H1 (cell line): ENCODE measurements at regions not wholly inside any gene's neighbourhood (a gene's known extent, or its start where the extent isn't known, plus 50 kb on each side); places are given as distances from the start of the nearest gene placed in this dataset.

ENCODE experiments used
- CTCF ChIA-PET: fragments of 300-600 bp; sonication (Branson Sonifier 250); formaldehyde crosslinking; loops from one replicate; lab custom pipeline; 2021; ENCODE audit not compliant: partially characterized antibody; lab: Charles Lee
- POLR2A ChIA-PET: fragments of 300-600 bp; sonication (Branson Sonifier 250); formaldehyde crosslinking; loops from one replicate; lab custom pipeline; 2021; ENCODE audit warnings: inconsistent platforms; ENCODE audit not compliant: partially characterized antibody; lab: Charles Lee
- DNase-seq, 2 experiments: peaks; one replicate each; pipeline versions ENCODE4 v3.0.0 to v3.0.0-alpha.2; 2010 to 2022; ENCODE audit warnings: low spot score in 2 of 2, low read depth in 1 of 2, mixed read lengths in 1 of 2
- FAIRE-seq: peaks from 2 replicates; lab custom pipeline; 2011; peaks lifted over from hg19 to GRCh38; lab: Jason Lieb, UNC
- H2AFZ ChIP-seq: 2 replicates; pipeline ENCODE4 v1.8.1; 2012; ENCODE audit warnings: low read length, inconsistent platforms
- H2AK5ac ChIP-seq: 2 replicates; pipeline ENCODE4 v1.6.1; 2013; ENCODE audit warnings: low read depth, low read length
- H2BK120ac ChIP-seq: replicated peaks from 2 replicates; pipeline ENCODE3; 2013; ENCODE audit warnings: low read depth, low read length, inconsistent platforms
- H2BK12ac ChIP-seq: 2 replicates; pipeline ENCODE4 v1.6.1; 2013; ENCODE audit warnings: low read depth, low read length
- H2BK15ac ChIP-seq: 2 replicates; pipeline ENCODE4 v1.6.1; 2013; ENCODE audit warnings: low read length
- H2BK20ac ChIP-seq: 2 replicates; pipeline ENCODE4 v1.6.1; 2013; ENCODE audit warnings: low read length
- H2BK5ac ChIP-seq: 2 replicates; pipeline ENCODE4 v1.6.1; 2013; ENCODE audit warnings: low read depth, low read length
- H3K14ac ChIP-seq: 2 replicates; pipeline ENCODE4 v1.6.1; 2013; ENCODE audit warnings: inconsistent platforms; ENCODE audit not compliant: insufficient read length
- H3K18ac ChIP-seq: 2 replicates; pipeline ENCODE4 v1.6.1; 2013; ENCODE audit warnings: low read length; ENCODE audit errors: extremely low read depth
- H3K23ac ChIP-seq: 2 replicates; pipeline ENCODE4 v1.6.1; 2013; ENCODE audit warnings: inconsistent platforms; ENCODE audit not compliant: insufficient read length
- H3K23me2 ChIP-seq: 2 replicates; pipeline ENCODE4 v1.6.1; 2013; ENCODE audit warnings: low read depth, low read length
- H3K27ac ChIP-seq: 2 replicates; pipeline ENCODE4 v1.6.1; 2011; ENCODE audit warnings: low read depth, low read length, inconsistent platforms
- H3K27me3 ChIP-seq, 4 experiments: replicated peaks in 1 of 4; 1 replicate in 1 of 4; 2 replicates in 3 of 4; pipeline versions ENCODE4 v1.6.1 to v1.8.1; 2011 to 2013; ENCODE audit warnings: low read length in 3 of 4, mild to moderate bottlenecking in 3 of 4, inconsistent platforms in 2 of 4, mixed read lengths in 2 of 4, moderate library complexity in 1 of 4; ENCODE audit not compliant: control insufficient read depth in 3 of 4, insufficient read depth in 3 of 4; ENCODE audit errors: extremely low read depth in 1 of 4
- H3K36me3 ChIP-seq, 4 experiments: 2 replicates each; pipeline versions ENCODE4 v1.6.1 to v1.8.1; 2011 to 2013; ENCODE audit warnings: mild to moderate bottlenecking in 4 of 4, low read length in 3 of 4, moderate library complexity in 2 of 4, control low read depth in 1 of 4, inconsistent platforms in 1 of 4; ENCODE audit not compliant: insufficient read depth in 4 of 4, control insufficient read depth in 2 of 4
- H3K4ac ChIP-seq: replicated peaks from 2 replicates; pipeline ENCODE3; 2013; ENCODE audit warnings: low read length, low read depth, mixed read lengths, inconsistent platforms; ENCODE audit not compliant: insufficient read length
- H3K4me1 ChIP-seq, 4 experiments: replicated peaks in 1 of 4; 1 replicate in 1 of 4; 2 replicates in 3 of 4; pipeline versions ENCODE4 v1.6.1 to v1.8.1; 2011 to 2013; ENCODE audit warnings: low read length in 3 of 4, inconsistent platforms in 2 of 4, mixed read lengths in 1 of 4; ENCODE audit not compliant: insufficient read depth in 4 of 4, control insufficient read depth in 3 of 4
- H3K4me2 ChIP-seq, 2 experiments: 2 replicates each; pipeline versions ENCODE4 v1.6.1 to v1.8.1; 2011 to 2013; ENCODE audit warnings: low read depth in 2 of 2, low read length in 2 of 2, control low read depth in 1 of 2, inconsistent platforms in 1 of 2, mild to moderate bottlenecking in 1 of 2; ENCODE audit not compliant: insufficient read depth in 1 of 2
- H3K4me3 ChIP-seq, 4 experiments: fragments of 200-600, 300-600 bp in 1 of 4; sonication (generic), shearing (Covaris generic), sonication (Bioruptor Twin) in 1 of 4; 2 replicates each; pipeline versions ENCODE4 v1.5.1 to v1.8.1; 2011 to 2016; ENCODE audit warnings: low read length in 4 of 4, low read depth in 3 of 4, control low read depth in 2 of 4, inconsistent platforms in 2 of 4, mild to moderate bottlenecking in 2 of 4, mixed read lengths in 1 of 4, moderate library complexity in 1 of 4; ENCODE audit not compliant: insufficient read depth in 2 of 4; ENCODE audit errors: extremely low read depth in 1 of 4
- H3K56ac ChIP-seq: replicated peaks from 2 replicates; pipeline ENCODE3; 2013; ENCODE audit warnings: low read depth, mild to moderate bottlenecking, mixed read lengths, low read length, inconsistent platforms; ENCODE audit not compliant: insufficient read length
- H3K79me1 ChIP-seq: 2 replicates; pipeline ENCODE4 v1.6.1; 2013; ENCODE audit warnings: low read depth, low read length, control low read depth
- H3K79me2 ChIP-seq, 2 experiments: 2 replicates each; pipeline versions ENCODE4 v1.6.1 to v1.8.1; 2012 to 2013; ENCODE audit warnings: low read length in 2 of 2, mild to moderate bottlenecking in 2 of 2, inconsistent platforms in 1 of 2; ENCODE audit not compliant: insufficient read depth in 2 of 2, control insufficient read depth in 1 of 2
- H3K9ac ChIP-seq, 4 experiments: replicated peaks in 1 of 4; 1 replicate in 1 of 4; 2 replicates in 3 of 4; pipeline versions ENCODE4 v1.6.1 to v1.8.1; 2011 to 2013; ENCODE audit warnings: low read depth in 3 of 4, low read length in 3 of 4, control low read depth in 2 of 4, mild to moderate bottlenecking in 2 of 4, moderate library complexity in 2 of 4, inconsistent platforms in 1 of 4; ENCODE audit errors: extremely low read depth in 1 of 4
- H3K9me3 ChIP-seq, 2 experiments: 2 replicates each; pipeline versions ENCODE4 v1.6.1 to v1.8.1; 2012 to 2013; ENCODE audit warnings: mild to moderate bottlenecking in 2 of 2, moderate library complexity in 2 of 2, control low read depth in 1 of 2, inconsistent platforms in 1 of 2, low read depth in 1 of 2, low read length in 1 of 2, mixed read lengths in 1 of 2; ENCODE audit not compliant: insufficient read depth in 2 of 2
- H4K20me1 ChIP-seq, 2 experiments: replicated peaks in 1 of 2; 2 replicates each; pipeline versions ENCODE3 to v1.8.1; 2011 to 2013; ENCODE audit warnings: inconsistent platforms in 2 of 2, low read length in 2 of 2, mild to moderate bottlenecking in 1 of 2; ENCODE audit not compliant: insufficient read depth in 2 of 2, control insufficient read depth in 1 of 2
- H4K5ac ChIP-seq: 2 replicates; pipeline ENCODE4 v1.6.1; 2013; ENCODE audit warnings: low read length, low read depth, mixed read lengths, inconsistent platforms; ENCODE audit not compliant: insufficient read length
- H4K8ac ChIP-seq: 2 replicates; pipeline ENCODE4 v1.8.0; 2013; ENCODE audit warnings: mild to moderate bottlenecking, moderate library complexity, low read length, inconsistent platforms; ENCODE audit not compliant: insufficient read depth; ENCODE audit errors: extremely low read depth
- H4K91ac ChIP-seq: replicated peaks from 2 replicates; pipeline ENCODE3; 2013; ENCODE audit warnings: low read length, mixed read lengths, inconsistent platforms; ENCODE audit not compliant: insufficient read length
- EP300 ChIP-seq, 2 experiments: IDR thresholded peaks; 1 replicate in 1 of 2; 2 replicates in 1 of 2; pipeline ENCODE4 v1.6.1; 2011 to 2012; ENCODE audit warnings: low read depth in 2 of 2, low read length in 2 of 2, mild to moderate bottlenecking in 2 of 2, borderline replicate concordance in 1 of 2, inconsistent platforms in 1 of 2, moderate library complexity in 1 of 2
- FOSL1 ChIP-seq: IDR thresholded peaks from 2 replicates; pipeline ENCODE4 v1.6.1; 2011; ENCODE audit warnings: mild to moderate bottlenecking, low read depth, low read length, moderate library complexity; ENCODE audit not compliant: insufficient read depth
- GABPA ChIP-seq: IDR thresholded peaks from 2 replicates; pipeline ENCODE4 v1.6.1; 2011; ENCODE audit warnings: mild to moderate bottlenecking, low read length, moderate library complexity, borderline replicate concordance; ENCODE audit not compliant: insufficient read depth
- HDAC2 ChIP-seq, 2 experiments: fragments of 300-600 bp in 1 of 2; sonication (generic) in 1 of 2; IDR thresholded peaks; 2 replicates each; pipeline ENCODE4 v1.6.1; 2011 to 2012; ENCODE audit warnings: low read depth in 2 of 2, low read length in 2 of 2, mild to moderate bottlenecking in 2 of 2, moderate library complexity in 2 of 2, borderline replicate concordance in 1 of 2, inconsistent platforms in 1 of 2
- KDM1A ChIP-seq: fragments of 200-600, 300-600 bp; sonication (generic); IDR thresholded peaks from 2 replicates; pipeline ENCODE4 v1.7.1; 2016; ENCODE audit warnings: mild to moderate bottlenecking, low read length, borderline replicate concordance
- POLR2AphosphoS5 ChIP-seq: IDR thresholded peaks from 2 replicates; pipeline ENCODE4 v1.6.1; 2011; ENCODE audit warnings: low read depth, low read length
- RXRA ChIP-seq: IDR thresholded peaks from 2 replicates; pipeline ENCODE4 v1.6.1; 2011; ENCODE audit warnings: low read depth, mild to moderate bottlenecking, low read length, moderate library complexity; ENCODE audit not compliant: insufficient read depth
- WGBS, 2 experiments: shearing (Covaris generic) in 1 of 2; methylation state at CpG; one replicate each; pipeline versions ENCODE4 v1.1.6 to v1.1.7; 2013 to 2015; ENCODE audit warnings: low lambda C conversion rate in 2 of 2, mixed read lengths in 2 of 2, inconsistent platforms in 1 of 2, low coverage in 1 of 2, missing lambda C conversion rate in 1 of 2; ENCODE audit not compliant: insufficient replicate concordance in 2 of 2, insufficient coverage in 1 of 2, insufficient read length in 1 of 2; ENCODE audit errors: extremely low coverage in 1 of 2, missing lambda C conversion rate in 1 of 2; 5-methylcytosine and 5-hydroxymethylcytosine counted together

- no peak overlapping the region for H3K14ac ChIP-seq
- no peak overlapping the region for H3K4ac ChIP-seq
- ChIA-PET POLR2A (no interaction called here), CTCF (interaction anchor here (0.7 kb wide), 1 partner anchor 147 kb away, joined by 3 read pairs; no protein-coding TSS in a partner anchor)
- H3K56ac ChIP-seq: no peak overlapping the region
- H3K4me2 ChIP-seq: no peak overlapping the region
- H2BK12ac ChIP-seq: no peak overlapping the region
- no peak overlapping the region for H3K18ac ChIP-seq
- H3K79me2 ChIP-seq: no peaks in the 10 kb centered on the region
- H3K23ac ChIP-seq: no peak overlapping the region
- H3K9ac ChIP-seq: no peak overlapping the region
- H3K27ac ChIP-seq: no peak overlapping the region
- H3K9me3 ChIP-seq: no peaks in the 10 kb centered on the region
- no peaks in the 10 kb centered on the region for H3K79me1 ChIP-seq
- no peak overlapping the region for H3K4me3 ChIP-seq
- H4K20me1 ChIP-seq: peaks cover 0 to 5% of the 10 kb centered on the region in 2 experiments
- H4K5ac ChIP-seq: no peak overlapping the region
- H4K91ac ChIP-seq: no peak overlapping the region
- H2BK5ac ChIP-seq: no peak overlapping the region
- no peaks in the 10 kb centered on the region; a peak in 1 of 7 replicates for H3K27me3 ChIP-seq
- H2AFZ ChIP-seq: no peak overlapping the region
- H3K4me1 ChIP-seq: peaks cover 0 to 3% (median 1%) of the 10 kb centered on the region in 4 experiments; a peak in 6 of 7 replicates
- no peak overlapping the region for H2BK20ac ChIP-seq
- FAIRE-seq: no peak
- H4K8ac ChIP-seq: no peak overlapping the region
- H3K23me2 ChIP-seq: no peaks in the 10 kb centered on the region
- 79% methylated on average over 6 of the region's 6 CpGs; no CpG with 5 or more reads in 1 of the 2 experiments for whole genome bisulfite sequencing, 2 experiments
- H2AK5ac ChIP-seq: no peak overlapping the region
- no peak for DNase-seq
- H3K36me3 ChIP-seq: no peaks in the 10 kb centered on the region
- H2BK15ac ChIP-seq: no peak overlapping the region
- H2BK120ac ChIP-seq: no peak overlapping the region
- TF ChIP-seq POLR2AphosphoS5 (no peak), EP300 (IDR thresholded peaks at IDR 0.05; ENCODE audit: borderline replicate concordance in 1 of 2, low read depth in 2 of 2, low read length in 2 of 2) (no peak), HDAC2 (IDR thresholded peaks at IDR 0.05; ENCODE audit: borderline replicate concordance in 1 of 2, low read depth in 2 of 2, low read length in 2 of 2) (no peak), GABPA (no peak), FOSL1 (no peak), RXRA (no peak), KDM1A (no peak)
Observed at GRCh38 chr2:10210336-10210735, 87.8 kb downstream of the RRM2 start.
